Lower leg skin (tissue), 4 donors: ENCODE measurements at regions not wholly inside any gene's neighbourhood (a gene's known extent, or its start where the extent isn't known, plus 50 kb on each side); places are given as distances from the start of the nearest gene placed in this dataset.

Experiments used
- DNase-seq, 2 donors: peaks; one replicate each; pipeline ENCODE4 v3.0.0-alpha.2; 2019; ENCODE audit warnings: low spot score in 2 of 2
- H3K4me3 ChIP-seq: fragments of 200-600 bp; sonication (generic); 2 replicates; pipeline ENCODE4 v1.5.1; 2017; ENCODE audit warnings: mild to moderate bottlenecking, low read depth; ENCODE audit not compliant: poor library complexity, severe bottlenecking
- CTCF ChIP-seq, 3 donors: fragments of 450-650 bp; IDR thresholded peaks; one replicate each; pipeline ENCODE4 v1.5.1; 2016; ENCODE audit warnings: antibody characterized with exemption in 3 of 3, mild to moderate bottlenecking in 3 of 3, moderate library complexity in 2 of 3
- POLR2A ChIP-seq, 2 donors: fragments of 450-650 bp; IDR thresholded peaks; one replicate each; pipeline ENCODE4 v1.6.1; 2016 to 2017; ENCODE audit warnings: antibody characterized with exemption in 2 of 2, mild to moderate bottlenecking in 1 of 2, moderate library complexity in 1 of 2
- WGBS, 2 donors: methylation state at CpG; one replicate each; pipeline ENCODE4 v1.1.5; 2018; 5-methylcytosine and 5-hydroxymethylcytosine counted together
- intact Hi-C: fragments of 100-400 bp; cut with DNase I; formaldehyde crosslinking; loops from one replicate; pipeline ENCODE4 v1.15.0; 2023; ENCODE audit warnings: low total_unique reads

GRCh38 chr4:129614611-129615010 lies 518.7 kb downstream of the C4orf33 start:
- intact Hi-C loops = no loop called here
- 58 to 65% methylated on average over 3 of the region's 3 CpGs for WGBS, 2 donors
- TF ChIP-seq POLR2A (IDR thresholded peaks at IDR 0.05) (no peak), CTCF (IDR thresholded peaks at IDR 0.05) (no peak)
- DNase-seq = no peak
- no peak overlapping the region for H3K4me3 ChIP-seq

GRCh38 chr4:129622566-129622965 lies 526.6 kb downstream of the C4orf33 start:
- DNase-seq = no peak
- TF ChIP-seq POLR2A (IDR thresholded peaks at IDR 0.05) (no peak), CTCF (IDR thresholded peaks at IDR 0.05) (no peak)
- intact Hi-C loops = no loop called here
- no peak overlapping the region for H3K4me3 ChIP-seq
- WGBS, 2 donors = 82 to 88% methylated on average over 2 of the region's 2 CpGs

GRCh38 chr4:129623233-129623875 lies 527.4 kb downstream of the C4orf33 start:
- intact Hi-C loops = no loop called here
- WGBS, 2 donors = 41 to 44% methylated on average over 4 of the region's 4 CpGs
- no peak overlapping the region for H3K4me3 ChIP-seq
- no peak for TF ChIP-seq CTCF (IDR thresholded peaks at IDR 0.05)
- no peak for TF ChIP-seq POLR2A (IDR thresholded peaks at IDR 0.05)
- no peak for DNase-seq

- DNase-seq = peak in 1 of 2 donors; percentile 22
- no peak overlapping the region for H3K4me3 ChIP-seq
- intact Hi-C loops = loop anchor here (10.0 kb wide), 1 partner anchor 276 kb away; no protein-coding TSS in a partner anchor
- TF ChIP-seq POLR2A (IDR thresholded peaks at IDR 0.05) (no peak), CTCF (IDR thresholded peaks at IDR 0.05) (no peak)
- 47% methylated on average over 5 of the region's 5 CpGs for WGBS, 2 donors
Measured at GRCh38 chr4:129641179-129641578, 545.2 kb downstream of the C4orf33 start.

- no peak for TF ChIP-seq CTCF (IDR thresholded peaks at IDR 0.05)
- no peak for TF ChIP-seq POLR2A (IDR thresholded peaks at IDR 0.05)
- no peak for DNase-seq
- 49 to 60% methylated on average over 3 of the region's 3 CpGs for WGBS, 2 donors
- no peak overlapping the region for H3K4me3 ChIP-seq
- intact Hi-C loops = loop anchor here (10.0 kb wide), 1 partner anchor 281 kb away; no protein-coding TSS in a partner anchor
Measured at GRCh38 chr4:129645461-129645860, 549.5 kb downstream of the C4orf33 start.

- 79 to 89% methylated on average over 5 of the region's 5 CpGs for WGBS, 2 donors
- no peak overlapping the region for H3K4me3 ChIP-seq
- no peak for DNase-seq
- intact Hi-C loops = no loop called here
- TF ChIP-seq CTCF (IDR thresholded peaks at IDR 0.05) (no peak), POLR2A (IDR thresholded peaks at IDR 0.05) (no peak)
Measured at GRCh38 chr4:129668092-129668491, 572.1 kb downstream of the C4orf33 start.
